HG03469 (cell line): ENCODE measurements at regions not wholly inside any gene's neighbourhood (a gene's known extent, or its start where the extent isn't known, plus 50 kb on each side); places are given as distances from the start of the nearest gene placed in this dataset.
"Not testable (repeated sequence)": the region's sequence is repeated elsewhere in the genome, so short reads cannot be mapped to it uniquely, and the experiment has no call there.

ENCODE experiments used
- ATAC-seq: cut with Tn5 transposase; IDR thresholded peaks from one replicate; pipeline ENCODE4 v1.9.1; 2021; ENCODE audit warnings: mild to moderate bottlenecking, moderate library complexity, moderate number of reproducible peaks; ENCODE audit not compliant: unreplicated experiment

GRCh38 chr1:47491341-47491753 lies 53.5 kb downstream of the FOXD2 start:
- ATAC-seq, result no peak

- ATAC-seq, result no peak
These were observed 57.4 kb downstream of the FOXD2 start for GRCh38 chr1:47495176-47495713.

- ATAC-seq, result no peak
These were observed 60.7 kb downstream of the FOXD2 start for GRCh38 chr1:47498551-47498950.

- ATAC-seq, result no peak
These were observed 63.2 kb downstream of the FOXD2 start for GRCh38 chr1:47501069-47501468.

- no peak for ATAC-seq
These were observed 65.0 kb downstream of the FOXD2 start for GRCh38 chr1:47502746-47503370.

GRCh38 chr1:47504840-47505239 lies 67.0 kb downstream of the FOXD2 start:
- ATAC-seq, result not testable (repeated sequence)

GRCh38 chr1:47505267-47505666 lies 67.4 kb downstream of the FOXD2 start:
- no peak for ATAC-seq

GRCh38 chr1:47506053-47506452 lies 68.2 kb downstream of the FOXD2 start:
- ATAC-seq, result no peak

GRCh38 chr1:47507144-47507543 lies 69.3 kb downstream of the FOXD2 start:
- no peak for ATAC-seq

GRCh38 chr1:47507881-47508701 lies 70.2 kb downstream of the FOXD2 start:
- ATAC-seq, result no peak

- ATAC-seq, result no peak
These were observed 71.0 kb downstream of the FOXD2 start for GRCh38 chr1:47508702-47509431.

- no peak for ATAC-seq
These were observed 72.5 kb downstream of the FOXD2 start for GRCh38 chr1:47510282-47510811.

- ATAC-seq, result no peak
These were observed 74.0 kb downstream of the FOXD2 start for GRCh38 chr1:47511825-47512224.

GRCh38 chr1:47513393-47513792 lies 75.5 kb downstream of the FOXD2 start:
- ATAC-seq, result no peak

- no peak for ATAC-seq
These were observed 76.4 kb downstream of the FOXD2 start for GRCh38 chr1:47514229-47514628.

GRCh38 chr1:47515164-47515789 lies 77.4 kb downstream of the FOXD2 start:
- ATAC-seq, result no peak

- ATAC-seq, result no peak
These were observed 80.1 kb downstream of the FOXD2 start for GRCh38 chr1:47517946-47518345.

- ATAC-seq, result no peak
These were observed 81.6 kb downstream of the FOXD2 start for GRCh38 chr1:47519491-47519890.

- ATAC-seq, result no peak
These were observed 82.1 kb downstream of the FOXD2 start for GRCh38 chr1:47519971-47520370.

- ATAC-seq, result no peak
These were observed 83.4 kb downstream of the FOXD2 start for GRCh38 chr1:47521034-47521881.
